DND-41 (cell line): ENCODE measurements at regions not wholly inside any gene's neighbourhood (a gene's known extent, or its start where the extent isn't known, plus 50 kb on each side); places are given as distances from the start of the nearest gene placed in this dataset.

Source experiments
- ATAC-seq: fragments of 200-7000 bp; cut with Tn5 transposase; 3 replicates; pipeline ENCODE4 v1.9.1; 2021; ENCODE audit warnings: low read depth; ENCODE audit not compliant: insufficient read depth
- DNase-seq: peaks from one replicate; pipeline ENCODE4 v3.0.0-alpha.2; 2020
- H2AFZ ChIP-seq: 2 replicates; pipeline ENCODE4 v1.6.0; 2012; ENCODE audit warnings: low read depth, low read length
- H3K27ac ChIP-seq: 2 replicates; pipeline ENCODE4 v1.5.1; 2012; ENCODE audit warnings: low read length, inconsistent platforms
- H3K27me3 ChIP-seq: fragments of 200-600 bp; sonication (generic); 2 replicates; pipeline ENCODE4 v1.6.0; 2012; ENCODE audit warnings: low read length, mild to moderate bottlenecking, inconsistent platforms; ENCODE audit not compliant: insufficient read depth, poor library complexity
- H3K36me3 ChIP-seq: 2 replicates; pipeline ENCODE4 v1.5.1; 2012; ENCODE audit warnings: low read length, inconsistent platforms; ENCODE audit not compliant: insufficient read depth
- H3K4me1 ChIP-seq: 2 replicates; pipeline ENCODE4 v1.5.1; 2012; ENCODE audit warnings: mild to moderate bottlenecking, low read length; ENCODE audit not compliant: insufficient read depth
- H3K4me2 ChIP-seq: 2 replicates; pipeline ENCODE4 v1.6.0; 2012; ENCODE audit warnings: mild to moderate bottlenecking, moderate library complexity, low read length, inconsistent platforms; ENCODE audit not compliant: insufficient read depth
- H3K4me3 ChIP-seq, 2 experiments: fragments of 200-600 bp in 1 of 2; shearing (Covaris generic) in 1 of 2; 2 replicates each; pipeline ENCODE4 v1.5.1; 2012 to 2016; ENCODE audit warnings: inconsistent platforms in 2 of 2, low read length in 2 of 2, mild to moderate bottlenecking in 2 of 2, low read depth in 1 of 2, moderate library complexity in 1 of 2
- H3K79me2 ChIP-seq: 2 replicates; pipeline ENCODE4 v1.6.0; 2012; ENCODE audit warnings: low read length, inconsistent platforms; ENCODE audit not compliant: insufficient read depth
- H3K9ac ChIP-seq: 2 replicates; pipeline ENCODE4 v1.6.0; 2012; ENCODE audit warnings: low read depth, mild to moderate bottlenecking, inconsistent platforms, low read length, moderate library complexity
- H3K9me3 ChIP-seq: 2 replicates; pipeline ENCODE4 v1.5.1; 2012; ENCODE audit warnings: low read length, moderate library complexity, mild to moderate bottlenecking, inconsistent platforms; ENCODE audit not compliant: insufficient read depth, severe bottlenecking
- H4K20me1 ChIP-seq: 2 replicates; pipeline ENCODE4 v1.6.0; 2012; ENCODE audit warnings: low read length; ENCODE audit not compliant: insufficient read depth
- EZH2 ChIP-seq: IDR thresholded peaks from 3 replicates; pipeline ENCODE4 v1.6.1; 2012; ENCODE audit warnings: borderline replicate concordance, low read depth, mild to moderate bottlenecking, moderate library complexity, low read length, inconsistent platforms; ENCODE audit not compliant: severe bottlenecking
- TF ChIP-seq, protein P1 (sequence below): IDR thresholded peaks from 2 replicates; pipeline ENCODE4 v1.5.1; 2012; ENCODE audit warnings: borderline replicate concordance, low read length, moderate library complexity, mild to moderate bottlenecking; ENCODE audit not compliant: poor library complexity, severe bottlenecking; ENCODE audit errors: extremely low read depth

DNA sequence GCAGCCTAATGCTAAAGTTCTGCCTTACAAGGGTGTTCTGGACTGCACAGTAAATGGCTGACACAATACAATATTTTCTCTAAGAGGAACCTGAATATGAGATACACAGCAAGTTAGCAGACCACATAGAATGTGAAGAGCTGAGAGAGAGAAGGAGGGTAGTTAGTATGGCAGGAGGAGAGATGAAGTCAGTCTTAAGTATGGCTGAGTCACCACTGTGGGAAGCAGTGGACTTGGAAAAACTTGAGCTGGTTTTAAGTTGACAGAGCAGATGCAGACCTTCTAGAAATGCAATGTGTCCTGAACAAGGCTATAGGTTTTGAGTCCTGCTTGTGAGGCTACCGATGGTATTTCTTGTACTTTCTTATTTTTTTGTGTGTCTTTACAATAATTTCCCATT is 172.5 kb downstream of the SH2D1A start:
- H3K9ac ChIP-seq, result no peak overlapping the region
- H3K27me3 ChIP-seq, result no peaks in the 10 kb centered on the region
- H3K4me2 ChIP-seq, result no peak overlapping the region
- no peaks in the 10 kb centered on the region for H3K9me3 ChIP-seq
- no peak overlapping the region for H3K4me3 ChIP-seq
- H3K79me2 ChIP-seq, result no peaks in the 10 kb centered on the region
- DNase-seq, result no peak
- ATAC-seq, result no peak
- H3K4me1 ChIP-seq, result no peaks in the 10 kb centered on the region
- no peak overlapping the region for H3K27ac ChIP-seq
- no peak for TF ChIP-seq EZH2
- TF ChIP-seq, protein P1, sequence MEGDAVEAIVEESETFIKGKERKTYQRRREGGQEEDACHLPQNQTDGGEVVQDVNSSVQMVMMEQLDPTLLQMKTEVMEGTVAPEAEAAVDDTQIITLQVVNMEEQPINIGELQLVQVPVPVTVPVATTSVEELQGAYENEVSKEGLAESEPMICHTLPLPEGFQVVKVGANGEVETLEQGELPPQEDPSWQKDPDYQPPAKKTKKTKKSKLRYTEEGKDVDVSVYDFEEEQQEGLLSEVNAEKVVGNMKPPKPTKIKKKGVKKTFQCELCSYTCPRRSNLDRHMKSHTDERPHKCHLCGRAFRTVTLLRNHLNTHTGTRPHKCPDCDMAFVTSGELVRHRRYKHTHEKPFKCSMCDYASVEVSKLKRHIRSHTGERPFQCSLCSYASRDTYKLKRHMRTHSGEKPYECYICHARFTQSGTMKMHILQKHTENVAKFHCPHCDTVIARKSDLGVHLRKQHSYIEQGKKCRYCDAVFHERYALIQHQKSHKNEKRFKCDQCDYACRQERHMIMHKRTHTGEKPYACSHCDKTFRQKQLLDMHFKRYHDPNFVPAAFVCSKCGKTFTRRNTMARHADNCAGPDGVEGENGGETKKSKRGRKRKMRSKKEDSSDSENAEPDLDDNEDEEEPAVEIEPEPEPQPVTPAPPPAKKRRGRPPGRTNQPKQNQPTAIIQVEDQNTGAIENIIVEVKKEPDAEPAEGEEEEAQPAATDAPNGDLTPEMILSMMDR, result no peak
- no peak overlapping the region for H2AFZ ChIP-seq
- no peaks in the 10 kb centered on the region for H4K20me1 ChIP-seq
- H3K36me3 ChIP-seq, result no peaks in the 10 kb centered on the region

DNA sequence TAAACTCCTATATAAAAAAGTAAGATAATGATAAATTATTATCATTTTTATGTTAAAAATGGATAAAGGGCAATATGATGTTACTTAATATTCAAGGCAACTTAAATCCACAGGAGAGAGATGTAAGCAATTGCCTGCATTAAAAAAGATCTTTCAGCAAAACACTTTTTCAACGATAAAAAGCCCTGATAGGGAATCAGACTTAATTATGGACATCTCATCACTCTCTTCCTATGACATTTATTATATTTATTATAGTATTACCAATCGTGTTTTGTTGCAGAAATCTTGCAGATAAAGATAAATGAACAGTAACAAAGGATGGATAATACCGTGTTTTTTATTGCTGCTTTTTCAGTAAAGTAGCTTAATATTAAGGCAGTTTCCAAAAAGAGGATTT is 178.5 kb downstream of the SH2D1A start:
- no peaks in the 10 kb centered on the region for H3K79me2 ChIP-seq
- H3K4me1 ChIP-seq, result no peaks in the 10 kb centered on the region
- H3K9ac ChIP-seq, result no peak overlapping the region
- ATAC-seq, result no peak
- no peaks in the 10 kb centered on the region for H4K20me1 ChIP-seq
- H3K27me3 ChIP-seq, result no peaks in the 10 kb centered on the region
- DNase-seq, result no peak
- H3K27ac ChIP-seq, result no peak overlapping the region
- H3K36me3 ChIP-seq, result no peaks in the 10 kb centered on the region
- TF ChIP-seq, protein P1, result no peak
- TF ChIP-seq EZH2, result no peak
- no peak overlapping the region for H2AFZ ChIP-seq
- no peak overlapping the region for H3K4me3 ChIP-seq
- no peak overlapping the region for H3K4me2 ChIP-seq
- no peaks in the 10 kb centered on the region for H3K9me3 ChIP-seq

DNA sequence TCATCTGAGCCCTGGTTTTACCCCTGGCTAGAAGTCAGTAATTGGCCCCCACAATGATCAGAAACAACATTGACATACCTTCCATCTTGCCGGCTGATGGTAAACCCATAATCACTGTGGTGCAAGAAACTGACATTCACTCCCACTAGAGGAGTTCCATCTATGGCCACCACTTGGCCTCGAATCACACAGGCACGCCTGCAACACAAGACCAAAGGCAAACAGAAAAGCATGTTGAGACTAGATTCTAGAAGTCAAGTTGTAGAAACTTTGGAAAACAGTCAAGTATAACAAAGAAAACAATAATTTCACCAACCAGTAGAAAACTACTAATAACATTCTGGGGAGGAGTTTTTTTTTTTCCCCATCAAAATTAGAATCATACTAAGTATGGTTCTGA is 183.4 kb downstream of the SH2D1A start:
- no peak for ATAC-seq
- H3K27me3 ChIP-seq, result no peaks in the 10 kb centered on the region

DNA sequence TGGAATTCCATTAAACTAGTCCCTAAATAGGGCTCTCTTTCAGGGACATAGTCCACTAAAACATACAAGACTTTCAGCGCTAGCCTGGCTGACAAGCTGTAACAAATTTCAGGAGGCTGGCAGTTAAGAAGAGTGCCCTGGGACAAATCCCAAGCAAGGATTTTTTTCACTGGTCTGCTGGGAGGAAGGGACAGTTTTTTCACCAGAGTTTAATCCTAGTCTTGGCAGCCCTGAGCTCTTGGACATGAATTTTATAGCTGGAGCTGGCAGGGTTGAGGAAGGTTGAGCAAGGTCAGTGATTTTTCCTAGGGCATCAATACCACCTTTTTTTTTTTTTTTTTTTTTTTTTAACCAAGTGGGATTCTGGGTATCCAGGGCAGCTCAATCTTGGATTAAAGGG is 184.4 kb downstream of the SH2D1A start:
- no peak overlapping the region for H2AFZ ChIP-seq
- no peaks in the 10 kb centered on the region for H4K20me1 ChIP-seq
- no peak overlapping the region for H3K4me2 ChIP-seq
- no peaks in the 10 kb centered on the region for H3K4me1 ChIP-seq
- no peak overlapping the region for H3K9ac ChIP-seq
- H3K9me3 ChIP-seq, result no peaks in the 10 kb centered on the region
- no peaks in the 10 kb centered on the region for H3K79me2 ChIP-seq
- no peak for DNase-seq
- no peak overlapping the region for H3K27ac ChIP-seq
- TF ChIP-seq EZH2, result no peak
- TF ChIP-seq, protein P1, result no peak
- no peak for ATAC-seq
- H3K36me3 ChIP-seq, result no peaks in the 10 kb centered on the region
- no peak overlapping the region for H3K4me3 ChIP-seq
- no peaks in the 10 kb centered on the region for H3K27me3 ChIP-seq

More for the DNA sequence above, 183.4 kb downstream of the SH2D1A start:
- no peak overlapping the region for H3K4me3 ChIP-seq
- H3K9ac ChIP-seq, result no peak overlapping the region
- H2AFZ ChIP-seq, result no peak overlapping the region
- no peak for TF ChIP-seq EZH2
- TF ChIP-seq, protein P1, result no peak
- H3K4me1 ChIP-seq, result no peaks in the 10 kb centered on the region
- no peak for DNase-seq
- no peaks in the 10 kb centered on the region for H4K20me1 ChIP-seq
- no peaks in the 10 kb centered on the region for H3K9me3 ChIP-seq
- H3K79me2 ChIP-seq, result no peaks in the 10 kb centered on the region
- no peaks in the 10 kb centered on the region for H3K36me3 ChIP-seq
- H3K27ac ChIP-seq, result no peak overlapping the region
- H3K4me2 ChIP-seq, result no peak overlapping the region
